ENCODE measurements at regions not wholly inside any gene's neighbourhood (a gene's known extent, or its start where the extent isn't known, plus 50 kb on each side); places are given as distances from the start of the nearest gene placed in this dataset.

DNA sequence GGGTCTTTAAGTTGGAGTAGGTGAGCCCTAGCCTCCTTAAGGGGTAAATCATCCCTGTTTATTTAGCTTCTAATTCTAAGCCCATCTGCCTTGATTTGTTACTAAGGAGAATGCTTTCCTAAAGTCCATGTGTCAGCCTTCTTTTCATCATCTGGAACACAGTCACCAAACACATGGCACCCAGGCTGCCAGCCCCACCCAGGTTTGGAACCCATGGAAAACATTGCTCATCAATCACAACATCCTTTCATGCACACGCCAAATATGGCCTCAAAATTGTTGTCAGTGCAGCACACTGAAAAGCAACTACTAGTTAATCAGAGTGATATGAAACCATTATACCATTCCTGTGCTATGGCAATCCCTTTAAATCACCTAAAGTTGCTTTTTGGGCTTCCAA lies 386.7 kb upstream of the ESRRG start:
- ChIA-PET CTCF (no interaction called here), POLR2A (no interaction called here)
- H3K4me3 ChIP-seq (ENCODE audit: low read depth, low read length), result no peak overlapping the region
- no peak for DNase-seq (ENCODE audit: low read depth, low spot score)
- no peak for TF ChIP-seq CTCF (IDR thresholded peaks at IDR 0.05; ENCODE audit: insufficient read depth, low read length, missing control alignments)

- TF ChIP-seq CTCF (IDR thresholded peaks at IDR 0.05; ENCODE audit: insufficient read depth, low read length, missing control alignments), result no peak
- ChIA-PET CTCF (no interaction called here), POLR2A (no interaction called here)
- DNase-seq (ENCODE audit: low read depth, low spot score), result no peak
- H3K4me3 ChIP-seq (ENCODE audit: low read depth, low read length), result no peak overlapping the region
Measured at GRCh38 chr1:217106231-217106901, 383.1 kb upstream of the ESRRG start.

DNA sequence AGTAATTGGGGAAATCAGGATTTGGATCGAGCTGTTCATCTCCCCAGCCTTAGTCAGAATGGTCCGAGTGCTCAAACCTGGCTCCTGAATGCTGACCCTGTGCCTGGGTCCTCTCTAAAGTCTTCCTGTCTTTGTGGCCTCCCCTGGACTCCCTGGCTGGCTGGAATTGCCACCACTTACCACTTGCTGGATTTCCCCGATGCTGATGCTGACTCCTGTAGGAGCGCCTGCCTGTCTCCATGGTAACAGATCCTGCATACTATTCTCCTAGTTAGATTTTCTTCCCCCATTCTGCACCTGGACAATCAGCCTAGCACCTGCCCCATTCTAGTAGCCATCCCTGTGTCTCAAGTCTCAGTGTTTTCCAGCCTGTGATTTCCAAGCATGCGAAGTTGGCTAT lies 382.2 kb upstream of the ESRRG start:
- POLR2A ChIA-PET, result no interaction called here
- TF ChIP-seq CTCF (IDR thresholded peaks at IDR 0.05; ENCODE audit: insufficient read depth, low read length, missing control alignments), result no peak
- DNase-seq (ENCODE audit: low read depth, low spot score), result no peak
- no peak overlapping the region for H3K4me3 ChIP-seq (ENCODE audit: low read depth, low read length)
- CTCF ChIA-PET, result no interaction called here

DNA sequence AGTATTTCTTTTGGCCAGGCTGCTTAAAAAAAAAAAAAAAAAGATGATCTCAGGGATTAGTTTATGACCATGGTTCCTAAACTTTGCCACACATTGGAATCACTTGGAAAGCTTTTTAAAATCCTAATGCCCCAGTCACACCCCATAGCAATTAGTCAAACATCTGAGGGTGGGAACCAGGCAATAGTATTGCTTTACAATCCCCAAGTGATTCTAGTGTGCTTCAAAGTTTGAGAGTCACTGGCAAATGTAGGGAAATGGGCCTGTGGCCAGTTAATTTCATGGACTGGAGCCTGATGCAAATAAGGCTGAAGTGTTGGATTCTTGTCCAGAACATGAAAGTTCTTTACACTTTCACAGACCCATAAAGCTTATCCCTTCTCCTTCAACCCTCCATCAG lies 374.6 kb upstream of the ESRRG start:
- no peak for DNase-seq (ENCODE audit: low read depth, low spot score)
- no peak overlapping the region for H3K4me3 ChIP-seq (ENCODE audit: low read depth, low read length)
- ChIA-PET CTCF (no interaction called here), POLR2A (no interaction called here)
- no peak for TF ChIP-seq CTCF (IDR thresholded peaks at IDR 0.05; ENCODE audit: insufficient read depth, low read length, missing control alignments)

DNA sequence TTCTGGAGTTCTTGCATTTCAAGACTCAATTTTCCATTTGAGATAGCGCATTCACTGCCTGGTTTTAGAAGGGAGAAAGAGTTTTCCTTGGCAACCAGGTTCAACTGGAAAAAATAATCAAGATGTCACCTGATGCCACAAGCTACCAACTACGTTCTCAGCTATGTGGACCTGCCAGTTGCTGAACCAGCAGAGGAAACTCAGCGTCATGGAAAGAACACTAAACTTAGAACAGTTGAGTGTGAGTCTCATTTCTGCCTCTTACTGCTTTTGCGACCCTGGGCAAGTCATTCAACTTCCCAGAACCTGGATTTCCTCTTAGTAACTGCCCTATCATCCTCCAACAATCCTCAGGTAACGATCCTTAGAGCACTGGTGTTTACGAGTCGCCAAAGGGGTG lies 373.0 kb upstream of the ESRRG start:
- ChIA-PET CTCF (no interaction called here), POLR2A (no interaction called here)
- TF ChIP-seq CTCF (IDR thresholded peaks at IDR 0.05; ENCODE audit: insufficient read depth, low read length, missing control alignments), result no peak
- H3K4me3 ChIP-seq (ENCODE audit: low read depth, low read length), result no peak overlapping the region
- DNase-seq (ENCODE audit: low read depth, low spot score), result no peak

GRCh38 chr1:217095050-217095622 lies 371.9 kb upstream of the ESRRG start:
- no peak for TF ChIP-seq CTCF (IDR thresholded peaks at IDR 0.05; ENCODE audit: insufficient read depth, low read length, missing control alignments)
- CTCF ChIA-PET, result no interaction called here
- POLR2A ChIA-PET, result no interaction called here

More at GRCh38 chr1:217095050-217095622, 371.9 kb upstream of the ESRRG start:
- DNase-seq (ENCODE audit: low read depth, low spot score), result no peak
- H3K4me3 ChIP-seq (ENCODE audit: low read depth, low read length), result no peak overlapping the region
